HepG2 (cell line): ENCODE measurements at regions not wholly inside any gene's neighbourhood (a gene's known extent, or its start where the extent isn't known, plus 50 kb on each side); places are given as distances from the start of the nearest gene placed in this dataset.

ENCODE experiments used
- ATAC-seq: fragments of 200-7000 bp; cut with Tn5 transposase; 3 replicates; pipeline ENCODE4 v1.9.1; 2020; ENCODE audit warnings: mild to moderate bottlenecking, moderate library complexity
- BruUV-seq: library from RNA; stranded (reverse); fragments of 400-500 nt; replicated peaks from 2 replicates; lab custom pipeline; 2021; lab: Mats Ljungman, UMichigan
- CTCF ChIA-PET: fragments of 300-600 bp; formaldehyde crosslinking; extraction: SDS; loops from one replicate; lab custom pipeline; 2021; ENCODE audit warnings: low total read pairs, inconsistent platforms, low intra/inter-chr PET ratio; lab: Yijun Ruan, JAX
- POLR2A ChIA-PET: fragments of 350-600 bp; sonication (Branson Sonifier 250); formaldehyde crosslinking; loops from one replicate; lab custom pipeline; 2020; ENCODE audit warnings: antibody characterized with exemption, inconsistent platforms; lab: Yijun Ruan, JAX
- DNase-seq: peaks from one replicate; pipeline ENCODE4 v3.0.0-alpha.2; 2015; ENCODE audit warnings: low spot score
- FAIRE-seq: peaks from 3 replicates; lab custom pipeline; 2011; peaks lifted over from hg19 to GRCh38; lab: Jason Lieb, UNC
- H2AFZ ChIP-seq: one replicate; pipeline ENCODE4 v1.6.1; 2011; ENCODE audit warnings: low read length, inconsistent platforms
- H3K27ac ChIP-seq: fragments of 300-600 bp; 3 replicates; pipeline ENCODE4 v1.8.0; 2011; ENCODE audit warnings: mixed run types, mild to moderate bottlenecking, mixed read lengths, low read length, inconsistent platforms; ENCODE audit not compliant: insufficient read depth; ENCODE audit errors: extremely low read length
- H3K27me3 ChIP-seq, 2 experiments: fragments of 200-600 bp in 1 of 2; 2 replicates in 1 of 2; 3 replicates in 1 of 2; pipeline versions ENCODE4 v1.6.0 to v1.8.0; 2011; ENCODE audit warnings: low read length in 2 of 2, mild to moderate bottlenecking in 2 of 2, moderate library complexity in 2 of 2, inconsistent platforms in 1 of 2; ENCODE audit not compliant: insufficient read depth in 2 of 2, control insufficient read depth in 1 of 2
- H3K36me3 ChIP-seq, 2 experiments: fragments of 200-600 bp in 1 of 2; replicated peaks in 1 of 2; 2 replicates in 1 of 2; 3 replicates in 1 of 2; pipeline versions ENCODE4 v1.5.1 to v1.8.0; 2011; ENCODE audit warnings: low read length in 2 of 2, inconsistent platforms in 1 of 2; ENCODE audit not compliant: insufficient read depth in 2 of 2, control insufficient read depth in 1 of 2
- H3K4me1 ChIP-seq: 2 replicates; pipeline ENCODE4 v1.5.1; 2012; ENCODE audit warnings: low read length, inconsistent platforms; ENCODE audit not compliant: insufficient read depth
- H3K4me2 ChIP-seq: 2 replicates; pipeline ENCODE4 v1.6.0; 2011; ENCODE audit warnings: low read depth, low read length, inconsistent platforms
- H3K4me3 ChIP-seq, 3 experiments: fragments of 200-600 bp in 1 of 3; sonication (generic), shearing (Covaris generic) in 1 of 3; replicated peaks in 1 of 3; 2 replicates each; pipeline ENCODE4 v1.5.1; 2011 to 2016; ENCODE audit warnings: low read length in 3 of 3, inconsistent platforms in 2 of 3, low read depth in 2 of 3, mild to moderate bottlenecking in 2 of 3, control low read depth in 1 of 3, mixed read lengths in 1 of 3; ENCODE audit not compliant: insufficient read depth in 1 of 3
- H3K79me2 ChIP-seq: one replicate; pipeline ENCODE4 v1.6.1; 2011; ENCODE audit warnings: low read length, inconsistent platforms; ENCODE audit not compliant: insufficient read depth
- H3K9ac ChIP-seq: 2 replicates; pipeline ENCODE4 v1.6.0; 2011; ENCODE audit warnings: mild to moderate bottlenecking, low read depth, low read length, inconsistent platforms; ENCODE audit not compliant: insufficient read depth
- H3K9me3 ChIP-seq: 2 replicates; pipeline ENCODE4 v1.5.1; 2012; ENCODE audit warnings: mild to moderate bottlenecking, low read length
- H4K20me1 ChIP-seq: 2 replicates; pipeline ENCODE4 v1.6.0; 2011; ENCODE audit warnings: inconsistent platforms, mild to moderate bottlenecking, low read length, moderate library complexity; ENCODE audit not compliant: insufficient read depth
- CEBPB ChIP-seq: IDR thresholded peaks from 2 replicates; pipeline ENCODE4 v1.6.1; 2011; ENCODE audit warnings: low read depth, low read length, improper control_type of control experiment, borderline replicate concordance
- DNMT1 ChIP-seq: sonication (generic); formaldehyde crosslinking; IDR thresholded peaks from 2 replicates; pipeline ENCODE4 v1.5.1; 2020; ENCODE audit warnings: mild to moderate bottlenecking, missing genetic modification reagents
- ELF1 ChIP-seq: sonication (generic); formaldehyde crosslinking; IDR thresholded peaks from 2 replicates; pipeline ENCODE4 v1.4.0; 2020; ENCODE audit warnings: missing genetic modification reagents
- EZH2 ChIP-seq: conservative IDR thresholded peaks from 2 replicates; pipeline ENCODE4 v1.6.1; 2012; ENCODE audit warnings: mild to moderate bottlenecking, low read depth, low read length, moderate library complexity
- HIVEP1 ChIP-seq: sonication (generic); formaldehyde crosslinking; IDR thresholded peaks from 2 replicates; pipeline ENCODE4 v1.4.0; 2020; ENCODE audit warnings: mild to moderate bottlenecking, missing genetic modification reagents
- NFIC ChIP-seq: IDR thresholded peaks from 2 replicates; pipeline ENCODE4 v1.6.1; 2012; ENCODE audit warnings: mild to moderate bottlenecking, low read length, inconsistent platforms
- RFX5 ChIP-seq: IDR thresholded peaks from 2 replicates; pipeline ENCODE4 v1.6.1; 2011; ENCODE audit warnings: low read depth, low read length, improper control_type of control experiment
- THAP8 ChIP-seq: sonication (generic); formaldehyde crosslinking; IDR thresholded peaks from 2 replicates; pipeline ENCODE4 v1.5.1; 2020; ENCODE audit warnings: missing genetic modification reagents, mild to moderate bottlenecking, borderline replicate concordance
- TRIM24 ChIP-seq: sonication (generic); formaldehyde crosslinking; IDR thresholded peaks from 2 replicates; pipeline ENCODE4 v1.8.0; 2022; ENCODE audit warnings: mild to moderate bottlenecking, missing genetic modification reagents
- ZNF20 ChIP-seq: sonication (generic); formaldehyde crosslinking; IDR thresholded peaks from 2 replicates; pipeline ENCODE4 v1.4.0; 2020; ENCODE audit warnings: mild to moderate bottlenecking, moderate library complexity, missing genetic modification reagents
- ZNF260 ChIP-seq: sonication (generic); formaldehyde crosslinking; IDR thresholded peaks from 2 replicates; pipeline ENCODE4 v1.4.0; 2020; ENCODE audit warnings: missing genetic modification reagents, low read depth, mild to moderate bottlenecking, borderline replicate concordance
- ZNF282 ChIP-seq: fragments of 450-650 bp; IDR thresholded peaks from 2 replicates; pipeline ENCODE4 v1.6.1; 2018; ENCODE audit not compliant: partially characterized antibody
- ZNF761 ChIP-seq: sonication (generic); formaldehyde crosslinking; conservative IDR thresholded peaks from 2 replicates; pipeline ENCODE4 v1.4.0; 2020; ENCODE audit warnings: mild to moderate bottlenecking, missing genetic modification reagents
- WGBS: methylation state at CpG from one replicate; pipeline ENCODE4 v1.1.6; 2017; ENCODE audit warnings: low lambda C conversion rate; 5-methylcytosine and 5-hydroxymethylcytosine counted together
- in situ Hi-C: cut with HindIII; loops from 2 replicates; pipeline ENCODE4 v1.10.0; 2017; ENCODE audit warnings: low pct_unique_long_range_greater_than_20kb; ENCODE audit not compliant: extremely low pct_ligation_motif_present
- intact Hi-C: fragments of 100-400 bp; cut with micrococcal nuclease; formaldehyde crosslinking; loops from one replicate; pipeline ENCODE4 v1.10.0; 2022; ENCODE audit not compliant: unreplicated experiment
- TF ChIP-seq, protein P1 (sequence below): sonication (generic); formaldehyde crosslinking; IDR thresholded peaks from 2 replicates; pipeline ENCODE4 v1.5.1; 2020; ENCODE audit warnings: missing genetic modification reagents, mild to moderate bottlenecking, borderline replicate concordance

- Histone ChIP-seq H3K4me3 (no peak overlapping the region), H3K4me1 (no peaks in the 10 kb centered on the region), H3K79me2 (no peaks in the 10 kb centered on the region), H3K36me3 (no peaks in the 10 kb centered on the region), H3K27me3 (no peaks in the 10 kb centered on the region), H3K9me3 (no peaks in the 10 kb centered on the region), H3K27ac (no peak overlapping the region), H4K20me1 (no peaks in the 10 kb centered on the region), H3K4me2 (no peak overlapping the region), H2AFZ (no peak overlapping the region), H3K9ac (no peak overlapping the region)
- BruUV-seq, result no TSS peak
- CTCF ChIA-PET, result no interaction called here
- intact Hi-C loops, result no loop called here
- TF ChIP-seq THAP8 (CRISPR knock-in tag) (no peak), DNMT1 (CRISPR knock-in tag) (no peak), HIVEP1 (CRISPR knock-in tag) (no peak), ZNF260 (no peak), ELF1 (no peak)
- ATAC-seq (no peak), DNase-seq (no peak), FAIRE-seq (no peak)
- 9% methylated on average over 4 of the region's 4 CpGs for WGBS
- POLR2A ChIA-PET, result no interaction called here
- in situ Hi-C loops, result no loop called here
These were observed 671.5 kb downstream of the CCSER2 start for GRCh38 chr10:84999929-85000328.

DNA sequence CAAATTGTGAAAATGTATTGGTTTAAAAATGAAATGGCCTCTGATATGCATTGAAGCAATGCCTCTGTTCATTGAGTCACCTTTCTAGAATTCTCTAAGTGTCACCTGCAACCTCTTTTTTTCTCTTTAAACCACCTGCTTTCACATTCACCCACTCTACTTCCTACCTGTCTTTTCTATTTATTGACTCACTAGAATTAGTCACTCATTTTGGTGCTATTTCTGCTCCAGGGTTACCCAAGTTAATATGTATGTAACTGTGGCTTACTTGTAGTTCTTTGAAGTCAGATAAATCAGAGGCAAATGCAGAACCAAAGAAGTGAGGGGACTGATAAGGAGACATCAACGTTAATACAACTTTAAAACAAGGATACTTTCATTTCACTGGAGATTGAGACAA, 674.7 kb downstream of the CCSER2 start:
- no peak overlapping the region for H3K4me2 ChIP-seq
- intact Hi-C loops, result no loop called here
- ChIA-PET POLR2A (no interaction called here), CTCF (no interaction called here)
- no peaks in the 10 kb centered on the region for H3K4me1 ChIP-seq
- H3K4me3 ChIP-seq, result no peak overlapping the region
- H4K20me1 ChIP-seq, result no peaks in the 10 kb centered on the region
- BruUV-seq, result no TSS peak
- H2AFZ ChIP-seq, result no peak overlapping the region
- in situ Hi-C loops, result no loop called here
- H3K9ac ChIP-seq, result no peak overlapping the region
- ATAC-seq (no peak), FAIRE-seq (no peak), DNase-seq (no peak)
- H3K27me3 ChIP-seq, result no peaks in the 10 kb centered on the region
- WGBS, result 0% methylated on average over 1 of the region's 1 CpG
- no peaks in the 10 kb centered on the region for H3K36me3 ChIP-seq
- H3K27ac ChIP-seq, result no peak overlapping the region
- H3K79me2 ChIP-seq, result no peaks in the 10 kb centered on the region
- H3K9me3 ChIP-seq, result no peaks in the 10 kb centered on the region
- TF ChIP-seq, protein P1, sequence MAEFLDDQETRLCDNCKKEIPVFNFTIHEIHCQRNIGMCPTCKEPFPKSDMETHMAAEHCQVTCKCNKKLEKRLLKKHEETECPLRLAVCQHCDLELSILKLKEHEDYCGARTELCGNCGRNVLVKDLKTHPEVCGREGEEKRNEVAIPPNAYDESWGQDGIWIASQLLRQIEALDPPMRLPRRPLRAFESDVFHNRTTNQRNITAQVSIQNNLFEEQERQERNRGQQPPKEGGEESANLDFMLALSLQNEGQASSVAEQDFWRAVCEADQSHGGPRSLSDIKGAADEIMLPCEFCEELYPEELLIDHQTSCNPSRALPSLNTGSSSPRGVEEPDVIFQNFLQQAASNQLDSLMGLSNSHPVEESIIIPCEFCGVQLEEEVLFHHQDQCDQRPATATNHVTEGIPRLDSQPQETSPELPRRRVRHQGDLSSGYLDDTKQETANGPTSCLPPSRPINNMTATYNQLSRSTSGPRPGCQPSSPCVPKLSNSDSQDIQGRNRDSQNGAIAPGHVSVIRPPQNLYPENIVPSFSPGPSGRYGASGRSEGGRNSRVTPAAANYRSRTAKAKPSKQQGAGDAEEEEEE (CRISPR knock-in tag), result no peak
- TF ChIP-seq NFIC (no peak), CEBPB (no peak), ZNF761 (CRISPR knock-in tag) (no peak), TRIM24 (CRISPR knock-in tag) (no peak), RFX5 (no peak), ZNF282 (no peak), EZH2 (no peak), ZNF20 (CRISPR knock-in tag) (no peak)
